Activated CD4-positive, alpha-beta T cell treated with anti-CD3 and anti-CD28 coated beads, Interleukin-2, amount 50 U/mL, for 1 hour (primary cell): ENCODE measurements at regions not wholly inside any gene's neighbourhood (a gene's known extent, or its start where the extent isn't known, plus 50 kb on each side); places are given as distances from the start of the nearest gene placed in this dataset.

ENCODE experiments used
- DNase-seq: peaks from one replicate; pipeline ENCODE4 v3.0.0-alpha.2; 2020

DNA sequence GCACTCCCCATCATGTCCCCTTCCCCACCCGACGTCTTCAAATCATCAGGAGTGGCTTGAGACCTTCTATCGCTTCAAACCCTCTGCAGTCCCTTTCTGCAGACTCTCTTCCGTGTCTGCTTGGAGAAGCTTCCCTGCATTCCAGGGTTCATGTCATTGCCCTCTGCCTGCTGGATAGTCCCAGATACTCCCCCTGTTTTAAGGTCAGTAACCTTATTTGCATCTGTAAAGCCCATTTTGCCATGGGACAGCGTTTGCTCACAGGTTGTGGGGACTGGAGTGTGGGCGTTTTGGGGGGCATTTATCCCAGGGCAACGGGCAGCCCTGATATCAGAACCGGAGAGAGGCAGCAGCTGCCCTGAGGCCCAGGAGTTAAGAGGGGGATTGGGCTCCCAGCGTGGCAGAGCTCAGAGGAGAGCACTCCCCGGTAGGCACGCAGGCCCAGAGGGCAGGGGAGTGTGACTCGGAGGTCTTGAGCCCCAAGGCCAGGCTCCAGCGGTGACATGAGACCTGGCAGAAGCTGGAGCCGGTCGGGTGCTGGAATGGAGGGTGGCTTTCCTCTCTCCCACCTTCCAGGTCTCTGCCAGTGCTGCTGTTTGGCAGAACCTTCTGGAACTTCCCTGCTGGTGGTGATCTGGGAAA lies 73.8 kb downstream of the RTP5 start:
- DNase-seq, result no peak

GRCh38 chr2:241943961-241944575 lies 74.5 kb downstream of the RTP5 start:
- no peak for DNase-seq

GRCh38 chr2:241944821-241945220 lies 75.3 kb downstream of the RTP5 start:
- no peak for DNase-seq

DNA sequence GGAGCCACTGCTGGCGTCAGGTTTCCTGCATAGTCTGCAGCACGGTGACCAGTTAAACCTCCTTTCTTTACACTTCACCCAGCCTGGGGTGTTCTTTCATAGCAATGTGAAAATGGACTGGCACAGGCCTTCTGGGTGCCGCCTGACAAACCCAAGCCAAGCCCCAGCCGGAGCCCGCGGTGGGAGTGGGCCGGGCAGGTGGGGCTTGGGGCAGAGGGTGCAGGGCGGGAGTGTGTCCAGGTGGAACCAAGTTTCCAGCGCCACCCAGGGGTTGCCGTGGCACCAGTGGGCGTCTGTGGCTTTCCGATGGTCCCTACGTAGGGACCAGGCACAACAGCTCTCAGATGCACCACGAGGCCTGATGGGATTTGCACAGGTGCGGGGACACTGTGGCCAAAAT lies 75.8 kb downstream of the RTP5 start:
- no peak for DNase-seq

GRCh38 chr2:241945803-241946202 lies 76.3 kb downstream of the RTP5 start:
- DNase-seq, result no peak

GRCh38 chr2:241946306-241947003 lies 76.9 kb downstream of the RTP5 start:
- DNase-seq, result no peak

GRCh38 chr2:241947004-241947350 lies 77.4 kb downstream of the RTP5 start:
- no peak for DNase-seq

DNA sequence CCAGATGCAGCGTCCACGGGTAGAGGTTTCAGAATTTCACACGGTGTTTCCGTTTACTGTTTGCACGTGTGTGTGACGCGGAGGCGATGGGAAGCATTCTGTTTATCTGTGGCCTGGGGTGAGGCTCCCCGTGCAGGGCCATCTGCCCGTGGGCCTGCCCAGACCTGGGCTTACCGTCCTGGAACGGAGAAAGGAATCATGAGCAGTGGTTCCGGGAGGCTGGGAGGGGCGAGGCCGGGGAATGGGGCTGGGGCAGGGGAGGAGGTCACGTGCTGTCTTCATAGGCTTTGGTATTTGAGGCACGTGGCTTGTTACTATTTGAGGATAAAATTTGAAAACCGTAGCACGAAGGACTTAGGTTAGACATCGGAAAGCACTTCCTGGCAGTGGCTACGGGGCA lies 77.9 kb downstream of the RTP5 start:
- no peak for DNase-seq

- DNase-seq, result no peak
Observed at GRCh38 chr2:241947876-241948275, 78.3 kb downstream of the RTP5 start.

- DNase-seq, result no peak
Observed at GRCh38 chr2:241948299-241948897, 78.9 kb downstream of the RTP5 start.

- no peak for DNase-seq
Observed at GRCh38 chr2:241948901-241949735, 79.6 kb downstream of the RTP5 start.

GRCh38 chr2:241949736-241950412 lies 80.3 kb downstream of the RTP5 start:
- DNase-seq, result no peak

DNA sequence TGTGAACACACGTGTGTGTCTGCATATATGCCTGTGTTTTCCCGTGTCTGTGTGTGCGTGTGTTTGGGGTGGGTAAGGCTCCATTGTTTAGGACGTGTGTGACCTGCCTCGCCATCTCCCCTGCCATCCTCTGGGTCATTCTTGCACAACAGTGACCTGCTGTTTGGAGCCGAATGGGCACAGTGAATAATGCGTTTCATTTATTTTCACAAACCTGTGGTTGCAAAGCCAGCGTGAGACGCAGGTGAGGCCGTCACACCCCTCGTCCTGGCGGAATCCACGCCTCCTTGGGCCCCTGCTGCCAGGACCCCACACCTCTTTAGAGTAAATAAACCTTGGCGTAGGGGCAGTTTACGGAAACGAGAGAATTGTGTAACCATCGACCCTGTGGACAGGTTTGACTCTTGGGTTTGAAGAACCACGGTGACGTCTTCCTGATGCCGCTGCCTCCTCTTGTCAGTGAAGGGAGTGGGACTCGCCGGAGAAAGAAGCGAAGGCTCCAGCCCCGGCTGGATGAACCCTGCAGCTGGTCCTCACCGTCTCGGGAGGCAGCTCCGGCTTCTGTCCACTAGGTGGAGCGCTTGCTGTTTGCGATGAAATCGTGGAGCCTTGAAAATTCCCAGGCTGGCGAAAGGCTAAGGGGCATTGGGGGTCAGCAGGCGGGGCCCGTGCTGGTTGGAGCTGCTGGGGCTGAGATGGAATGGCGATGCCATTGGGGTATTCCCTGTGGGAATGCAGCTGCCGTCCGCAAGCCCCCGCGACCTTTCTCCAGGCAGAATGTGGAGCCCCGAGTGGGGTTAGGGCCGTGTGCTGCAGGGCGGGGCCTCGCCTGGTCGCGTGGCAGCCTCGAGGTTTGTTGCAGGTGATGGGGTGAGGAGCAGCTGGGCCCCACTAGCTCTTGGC lies 81.1 kb downstream of the RTP5 start:
- peak; percentile 67 for DNase-seq

DNA sequence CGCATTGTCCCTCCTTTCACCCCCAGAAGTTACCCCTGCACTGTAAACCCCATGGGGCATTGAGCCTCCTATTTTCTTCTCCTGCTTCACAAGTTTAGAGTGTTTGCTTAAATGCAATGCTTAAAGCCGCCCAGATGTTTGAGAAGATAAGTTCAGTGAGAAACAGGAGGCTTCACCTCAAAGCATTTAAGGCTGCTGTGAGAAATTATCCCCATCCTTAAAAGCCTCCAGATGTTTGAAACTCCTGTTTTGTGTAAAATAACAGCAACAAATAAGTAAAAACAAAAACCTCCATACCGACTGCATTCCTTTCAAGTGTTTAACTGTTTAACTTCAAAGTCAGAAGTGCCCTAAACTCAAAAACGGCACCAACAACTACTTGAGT lies 81.8 kb downstream of the RTP5 start:
- no peak for DNase-seq

- DNase-seq, result no peak
Observed at GRCh38 chr2:241951920-241952319, 82.4 kb downstream of the RTP5 start.

DNA sequence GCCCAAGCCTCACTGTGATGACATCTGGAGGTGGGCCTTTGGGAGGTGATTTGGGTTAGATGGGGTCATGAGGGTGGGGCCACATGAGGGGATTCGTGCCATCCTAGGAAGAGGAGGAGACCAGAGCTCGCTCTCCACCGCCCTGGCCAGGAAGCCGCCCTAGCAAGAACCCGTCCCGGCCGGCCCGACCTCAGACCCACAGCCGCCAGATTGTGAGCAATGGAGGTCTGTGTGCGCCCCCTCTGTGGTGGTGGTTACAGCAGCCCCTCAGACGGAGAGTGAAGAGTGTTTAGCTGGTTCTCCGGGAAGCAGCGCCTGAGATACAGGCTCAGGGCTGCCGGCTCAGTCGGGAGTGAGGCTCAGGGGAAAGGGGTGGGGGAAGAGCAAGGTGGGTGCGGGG lies 83.3 kb downstream of the RTP5 start:
- DNase-seq, result no peak

- no peak for DNase-seq
Observed at GRCh38 chr2:241953324-241953928, 83.9 kb downstream of the RTP5 start.

DNA sequence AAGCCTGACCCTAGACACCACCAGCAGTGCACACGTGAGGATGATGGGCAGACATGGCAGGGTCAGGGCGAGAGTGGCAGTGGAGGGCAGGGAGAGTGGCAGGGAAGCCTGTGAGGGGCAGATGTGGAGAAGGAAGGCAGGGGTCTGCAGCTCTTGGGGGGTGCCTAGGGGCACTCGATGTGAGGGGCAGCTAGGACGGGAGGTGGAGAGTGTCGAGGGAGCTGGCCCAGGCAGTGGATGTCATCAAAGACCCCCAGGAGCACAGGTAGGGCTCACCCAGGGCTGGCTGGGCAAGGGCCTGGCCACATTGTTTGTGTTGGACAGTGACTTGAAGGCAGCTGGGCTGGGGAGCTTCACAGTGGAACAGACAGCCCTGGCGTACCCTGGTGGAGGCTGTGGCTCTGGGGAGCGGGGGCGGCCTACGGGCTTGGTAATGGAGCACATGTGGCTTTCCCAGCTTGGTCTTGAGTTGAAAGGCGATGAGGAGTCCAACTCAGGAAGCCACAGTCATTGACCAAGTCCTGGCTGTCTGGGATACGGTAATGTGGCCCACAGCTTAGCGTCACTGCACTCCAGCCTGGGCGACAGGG lies 87.1 kb downstream of the RTP5 start:
- DNase-seq, result no peak

DNA sequence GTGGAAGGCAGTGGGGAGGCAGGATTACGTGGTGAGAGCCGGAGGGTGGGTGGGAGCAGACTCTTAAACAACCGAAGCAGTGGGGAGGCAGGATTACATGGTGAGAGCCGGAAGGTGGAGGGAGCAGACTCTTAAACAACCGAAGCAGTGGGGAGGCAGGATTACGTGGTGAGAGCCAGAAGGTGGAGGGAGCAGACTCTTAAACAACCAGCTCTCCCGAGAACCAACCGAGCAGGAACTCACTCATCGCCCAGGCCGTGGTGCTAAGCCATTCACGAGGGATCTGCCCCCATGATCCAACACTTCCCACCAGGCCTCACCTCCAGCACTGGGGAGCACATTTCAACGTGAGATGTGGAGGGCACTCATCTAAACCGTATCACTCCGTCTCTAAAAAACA lies 87.7 kb downstream of the RTP5 start:
- no peak for DNase-seq

DNA sequence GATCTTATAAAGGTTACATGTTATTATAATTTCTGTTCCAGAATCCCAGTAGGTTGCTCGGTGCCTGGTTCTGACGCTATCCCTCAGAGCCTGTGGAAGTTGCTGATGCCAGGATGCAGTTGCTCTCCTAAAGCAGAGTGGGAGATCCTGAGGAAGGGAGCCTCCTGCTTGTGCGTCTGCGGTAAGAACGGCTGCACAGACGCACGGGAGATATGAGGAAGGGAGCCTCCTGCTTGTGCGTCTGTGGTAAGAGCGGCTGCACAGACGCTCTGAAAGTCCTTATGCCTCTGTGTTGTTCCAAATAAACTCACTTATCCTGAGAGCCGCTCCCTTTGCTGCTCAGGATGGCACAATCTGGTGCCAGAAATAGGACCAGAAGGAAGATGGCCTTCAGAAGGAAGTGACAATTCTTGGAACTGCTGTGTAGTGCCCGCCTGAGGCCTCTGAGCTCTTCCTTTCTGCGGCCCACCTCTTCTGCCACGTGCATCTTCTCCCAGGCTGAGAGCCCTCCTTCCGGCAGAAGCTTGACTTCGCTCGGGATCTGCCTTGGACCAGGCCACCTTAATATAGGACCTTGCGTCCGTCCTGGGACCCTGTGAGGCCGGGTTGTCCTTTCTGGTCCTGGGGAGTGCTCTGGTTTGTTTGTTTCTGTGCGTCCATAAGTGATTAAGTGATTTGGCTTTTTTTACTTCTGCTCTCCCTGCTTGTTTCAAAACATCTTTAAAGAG lies 89.5 kb downstream of the RTP5 start:
- DNase-seq, result no peak
